ENCODE measurements at regions not wholly inside any gene's neighbourhood (a gene's known extent, or its start where the extent isn't known, plus 50 kb on each side); places are given as distances from the start of the nearest gene placed in this dataset.

- DNase-seq (ENCODE audit: low spot score): no peak
- ChIA-PET POLR2A (ENCODE audit: low non-redundant PET) (no interaction called here), CTCF (no interaction called here)
- no peak for TF ChIP-seq EZH2 (IDR thresholded peaks at IDR 0.05; ENCODE audit: borderline replicate concordance, low read depth, low read length, poor library complexity, severe bottlenecking)
- no peak for TF ChIP-seq CTCF (conservative IDR thresholded peaks at IDR 0.05; ENCODE audit: low read depth, low read length)
- Histone ChIP-seq H3K36me3 (ENCODE audit: insufficient read depth, low read length, poor library complexity, severe bottlenecking) (no peaks in the 10 kb centered on the region), H3K4me3 (ENCODE audit: low read depth, low read length, poor library complexity, severe bottlenecking) (no peak overlapping the region), H3K27me3 (replicated peaks; ENCODE audit: insufficient read depth, low read depth, low read length, poor library complexity) (no peaks in the 10 kb centered on the region), H3K4me1 (ENCODE audit: insufficient read depth, low read length, poor library complexity, severe bottlenecking) (no peaks in the 10 kb centered on the region), H3K9me3 (ENCODE audit: low read depth, low read length, poor library complexity, severe bottlenecking) (no peaks in the 10 kb centered on the region), H3K27ac (ENCODE audit: low read depth, low read length, poor library complexity, severe bottlenecking) (no peak overlapping the region)
- intact Hi-C loops (cut with micrococcal nuclease; ENCODE audit: unreplicated experiment): no loop called here
- no TSS peak for BruUV-seq (replicated peaks)
These were observed 646.2 kb upstream of the ATXN8OS start for GRCh38 chr13:69461397-69461796.

- Histone ChIP-seq H3K27ac (ENCODE audit: low read depth, low read length, poor library complexity, severe bottlenecking) (no peak overlapping the region), H3K9me3 (ENCODE audit: low read depth, low read length, poor library complexity, severe bottlenecking) (no peaks in the 10 kb centered on the region), H3K4me1 (ENCODE audit: insufficient read depth, low read length, poor library complexity, severe bottlenecking) (no peaks in the 10 kb centered on the region), H3K36me3 (ENCODE audit: insufficient read depth, low read length, poor library complexity, severe bottlenecking) (no peaks in the 10 kb centered on the region), H3K4me3 (ENCODE audit: low read depth, low read length, poor library complexity, severe bottlenecking) (no peak overlapping the region), H3K27me3 (replicated peaks; ENCODE audit: insufficient read depth, low read depth, low read length, poor library complexity) (no peaks in the 10 kb centered on the region)
- intact Hi-C loops (cut with micrococcal nuclease; ENCODE audit: unreplicated experiment): no loop called here
- no peak for DNase-seq (ENCODE audit: low spot score)
- BruUV-seq (replicated peaks): no TSS peak
- TF ChIP-seq CTCF (conservative IDR thresholded peaks at IDR 0.05; ENCODE audit: low read depth, low read length) (no peak), EZH2 (IDR thresholded peaks at IDR 0.05; ENCODE audit: borderline replicate concordance, low read depth, low read length, poor library complexity, severe bottlenecking) (no peak)
- POLR2A ChIA-PET (ENCODE audit: low non-redundant PET): no interaction called here
- CTCF ChIA-PET: no interaction called here
These were observed 648.3 kb upstream of the ATXN8OS start for GRCh38 chr13:69459346-69459745.

- CTCF ChIA-PET: no interaction called here
- no peak overlapping the region for H3K4me3 ChIP-seq (ENCODE audit: low read depth, low read length, poor library complexity, severe bottlenecking)
- POLR2A ChIA-PET (ENCODE audit: low non-redundant PET): no interaction called here
- H3K9me3 ChIP-seq (ENCODE audit: low read depth, low read length, poor library complexity, severe bottlenecking): no peaks in the 10 kb centered on the region
- intact Hi-C loops (cut with micrococcal nuclease; ENCODE audit: unreplicated experiment): no loop called here
- no peak for DNase-seq (ENCODE audit: low spot score)
- TF ChIP-seq EZH2 (IDR thresholded peaks at IDR 0.05; ENCODE audit: borderline replicate concordance, low read depth, low read length, poor library complexity, severe bottlenecking) (no peak), CTCF (conservative IDR thresholded peaks at IDR 0.05; ENCODE audit: low read depth, low read length) (no peak)
- H3K36me3 ChIP-seq (ENCODE audit: insufficient read depth, low read length, poor library complexity, severe bottlenecking): no peaks in the 10 kb centered on the region
- H3K27ac ChIP-seq (ENCODE audit: low read depth, low read length, poor library complexity, severe bottlenecking): no peak overlapping the region
- no TSS peak for BruUV-seq (replicated peaks)
- H3K4me1 ChIP-seq (ENCODE audit: insufficient read depth, low read length, poor library complexity, severe bottlenecking): no peaks in the 10 kb centered on the region
- no peaks in the 10 kb centered on the region for H3K27me3 ChIP-seq (replicated peaks; ENCODE audit: insufficient read depth, low read depth, low read length, poor library complexity)
These were observed 649.6 kb upstream of the ATXN8OS start for GRCh38 chr13:69458013-69458412.

Measured in A673 (cell line).